ENCODE measurements at regions not wholly inside any gene's neighbourhood (a gene's known extent, or its start where the extent isn't known, plus 50 kb on each side); places are given as distances from the start of the nearest gene placed in this dataset.
"Not testable (repeated sequence)": the region's sequence is repeated elsewhere in the genome, so short reads cannot be mapped to it uniquely, and the experiment has no call there.

- WGBS (ENCODE audit: insufficient coverage) = no CpG with 5 or more reads among the region's 2 CpGs
- no peak for DNase-seq (ENCODE audit: low read depth in 4 of 6, low spot score in 6 of 6)
- H3K27ac ChIP-seq (ENCODE audit: low read depth, low read length) = no peak overlapping the region
- no peaks in the 10 kb centered on the region for H3K36me3 ChIP-seq (ENCODE audit: control insufficient read depth, insufficient read depth, low read length)
- no peaks in the 10 kb centered on the region for H3K27me3 ChIP-seq (ENCODE audit: control insufficient read depth, insufficient read depth, low read length)
- H3K9me3 ChIP-seq (ENCODE audit: control insufficient read depth, insufficient read depth, low read length) = no peaks in the 10 kb centered on the region
- no peaks in the 10 kb centered on the region for H3K4me1 ChIP-seq (ENCODE audit: control insufficient read depth, insufficient read depth, low read length)
- no peak overlapping the region for H3K4me3 ChIP-seq (ENCODE audit: low read depth, low read length)
Measured at GRCh38 chr3:15926871-15927270, 129.1 kb upstream of the ANKRD28 start.

GRCh38 chr3:15927969-15928368, 130.2 kb upstream of the ANKRD28 start:
- no CpG with 5 or more reads among the region's 1 CpG for WGBS (ENCODE audit: insufficient coverage)
- H3K27me3 ChIP-seq (ENCODE audit: control insufficient read depth, insufficient read depth, low read length) = no peaks in the 10 kb centered on the region
- H3K9me3 ChIP-seq (ENCODE audit: control insufficient read depth, insufficient read depth, low read length) = no peaks in the 10 kb centered on the region

GRCh38 chr3:15929944-15930571, 132.3 kb upstream of the ANKRD28 start:
- Histone ChIP-seq H3K4me1 (ENCODE audit: control insufficient read depth, insufficient read depth, low read length) (peaks cover under 1% of the 10 kb centered on the region), H3K27ac (ENCODE audit: low read depth, low read length) (no peak overlapping the region), H3K4me3 (ENCODE audit: low read depth, low read length) (no peak overlapping the region), H3K9me3 (ENCODE audit: control insufficient read depth, insufficient read depth, low read length) (no peaks in the 10 kb centered on the region), H3K36me3 (ENCODE audit: control insufficient read depth, insufficient read depth, low read length) (no peaks in the 10 kb centered on the region), H3K27me3 (ENCODE audit: control insufficient read depth, insufficient read depth, low read length) (no peaks in the 10 kb centered on the region)
- no CpG with 5 or more reads among the region's 4 CpGs for WGBS (ENCODE audit: insufficient coverage)
- DNase-seq (ENCODE audit: low read depth in 4 of 6, low spot score in 6 of 6) = no peak

More at GRCh38 chr3:15927969-15928368, 130.2 kb upstream of the ANKRD28 start:
- Histone ChIP-seq H3K27ac (ENCODE audit: low read depth, low read length) (no peak overlapping the region), H3K36me3 (ENCODE audit: control insufficient read depth, insufficient read depth, low read length) (no peaks in the 10 kb centered on the region), H3K4me1 (ENCODE audit: control insufficient read depth, insufficient read depth, low read length) (no peaks in the 10 kb centered on the region), H3K4me3 (ENCODE audit: low read depth, low read length) (no peak overlapping the region)
- DNase-seq (ENCODE audit: low read depth in 4 of 6, low spot score in 6 of 6) = no peak

GRCh38 chr3:15932348-15933300, 134.8 kb upstream of the ANKRD28 start:
- peak in 1 of 6 donors; percentile 9 for DNase-seq (ENCODE audit: low read depth in 4 of 6, low spot score in 6 of 6)
- WGBS (ENCODE audit: insufficient coverage) = 59% methylated on average over 2 of the region's 7 CpGs
- Histone ChIP-seq H3K4me1 (ENCODE audit: control insufficient read depth, insufficient read depth, low read length) (peaks cover 3% of the 10 kb centered on the region), H3K9me3 (ENCODE audit: control insufficient read depth, insufficient read depth, low read length) (no peaks in the 10 kb centered on the region), H3K27ac (ENCODE audit: low read depth, low read length) (peak overlapping the region; percentile 19), H3K27me3 (ENCODE audit: control insufficient read depth, insufficient read depth, low read length) (no peaks in the 10 kb centered on the region), H3K36me3 (ENCODE audit: control insufficient read depth, insufficient read depth, low read length) (no peaks in the 10 kb centered on the region), H3K4me3 (ENCODE audit: low read depth, low read length) (no peak overlapping the region)

- peaks cover 1% of the 10 kb centered on the region for H3K9me3 ChIP-seq (ENCODE audit: control insufficient read depth, insufficient read depth, low read length)
- H3K4me3 ChIP-seq (ENCODE audit: low read depth, low read length) = no peak overlapping the region
- no peaks in the 10 kb centered on the region for H3K36me3 ChIP-seq (ENCODE audit: control insufficient read depth, insufficient read depth, low read length)
- 19% methylated on average over 2 of the region's 4 CpGs for WGBS (ENCODE audit: insufficient coverage)
- no peak overlapping the region for H3K27ac ChIP-seq (ENCODE audit: low read depth, low read length)
- DNase-seq (ENCODE audit: low read depth in 4 of 6, low spot score in 6 of 6) = peak in 2 of 6 donors; percentile 82 to 86
- peaks cover 3% of the 10 kb centered on the region for H3K4me1 ChIP-seq (ENCODE audit: control insufficient read depth, insufficient read depth, low read length)
- no peaks in the 10 kb centered on the region for H3K27me3 ChIP-seq (ENCODE audit: control insufficient read depth, insufficient read depth, low read length)
Measured at GRCh38 chr3:15933439-15934139, 135.8 kb upstream of the ANKRD28 start.

- Histone ChIP-seq H3K36me3 (ENCODE audit: control insufficient read depth, insufficient read depth, low read length) (no peaks in the 10 kb centered on the region), H3K9me3 (ENCODE audit: control insufficient read depth, insufficient read depth, low read length) (peaks cover 1% of the 10 kb centered on the region), H3K27ac (ENCODE audit: low read depth, low read length) (no peak overlapping the region), H3K27me3 (ENCODE audit: control insufficient read depth, insufficient read depth, low read length) (no peaks in the 10 kb centered on the region), H3K4me3 (ENCODE audit: low read depth, low read length) (no peak overlapping the region), H3K4me1 (ENCODE audit: control insufficient read depth, insufficient read depth, low read length) (peaks cover 3% of the 10 kb centered on the region)
- peak in 1 of 6 donors; percentile 9 for DNase-seq (ENCODE audit: low read depth in 4 of 6, low spot score in 6 of 6)
- 80% methylated on average over 3 of the region's 6 CpGs for WGBS (ENCODE audit: insufficient coverage)
Measured at GRCh38 chr3:15934389-15935195, 136.8 kb upstream of the ANKRD28 start.

GRCh38 chr3:15936312-15936711, 138.5 kb upstream of the ANKRD28 start:
- H3K9me3 ChIP-seq (ENCODE audit: control insufficient read depth, insufficient read depth, low read length) = peaks cover 1% of the 10 kb centered on the region
- H3K27ac ChIP-seq (ENCODE audit: low read depth, low read length) = no peak overlapping the region
- H3K4me3 ChIP-seq (ENCODE audit: low read depth, low read length) = no peak overlapping the region
- no peaks in the 10 kb centered on the region for H3K27me3 ChIP-seq (ENCODE audit: control insufficient read depth, insufficient read depth, low read length)
- no peaks in the 10 kb centered on the region for H3K36me3 ChIP-seq (ENCODE audit: control insufficient read depth, insufficient read depth, low read length)
- peaks cover 3% of the 10 kb centered on the region for H3K4me1 ChIP-seq (ENCODE audit: control insufficient read depth, insufficient read depth, low read length)
- DNase-seq (ENCODE audit: low read depth in 4 of 6, low spot score in 6 of 6) = peak in 2 of 6 donors; percentile 45 to 68
- WGBS (ENCODE audit: insufficient coverage) = no CpG with 5 or more reads among the region's 5 CpGs

GRCh38 chr3:15940641-15941040, 142.9 kb upstream of the ANKRD28 start:
- Histone ChIP-seq H3K27ac (ENCODE audit: low read depth, low read length) (no peak overlapping the region), H3K27me3 (ENCODE audit: control insufficient read depth, insufficient read depth, low read length) (no peaks in the 10 kb centered on the region), H3K4me3 (ENCODE audit: low read depth, low read length) (no peak overlapping the region), H3K4me1 (ENCODE audit: control insufficient read depth, insufficient read depth, low read length) (no peaks in the 10 kb centered on the region), H3K36me3 (ENCODE audit: control insufficient read depth, insufficient read depth, low read length) (no peaks in the 10 kb centered on the region), H3K9me3 (ENCODE audit: control insufficient read depth, insufficient read depth, low read length) (peaks cover 4% of the 10 kb centered on the region)
- DNase-seq (ENCODE audit: low read depth in 4 of 6, low spot score in 6 of 6) = no peak
- no CpG with 5 or more reads among the region's 1 CpG for WGBS (ENCODE audit: insufficient coverage)

- H3K9me3 ChIP-seq (ENCODE audit: control insufficient read depth, insufficient read depth, low read length); H3K27me3 ChIP-seq (ENCODE audit: control insufficient read depth, insufficient read depth, low read length); H3K36me3 ChIP-seq (ENCODE audit: control insufficient read depth, insufficient read depth, low read length); H3K4me3 ChIP-seq (ENCODE audit: low read depth, low read length); DNase-seq (ENCODE audit: low read depth in 4 of 6, low spot score in 6 of 6); H3K4me1 ChIP-seq (ENCODE audit: control insufficient read depth, insufficient read depth, low read length); H3K27ac ChIP-seq (ENCODE audit: low read depth, low read length): not testable (repeated sequence)
- WGBS (ENCODE audit: insufficient coverage) = no CpG with 5 or more reads among the region's 2 CpGs
Measured at GRCh38 chr3:15941457-15941856, 143.7 kb upstream of the ANKRD28 start.

Measured in spinal cord (tissue), 9 donors.